Stimulated activated memory B cell treated with anti-CD40 and anti-IgM and Interleukin-4, amounts not matched to agents 10 μg/mL and 1 μg/mL and 100 μg/mL, for 72 hours (primary cell): ENCODE measurements at regions not wholly inside any gene's neighbourhood (a gene's known extent, or its start where the extent isn't known, plus 50 kb on each side); places are given as distances from the start of the nearest gene placed in this dataset.

Experiments
- ATAC-seq: fragments of 150-1000 bp; cut with Tn5 transposase; 2 replicates; pipeline ENCODE4 v1.10.0; 2021
- H3K27ac Mint-ChIP-seq: one replicate; pipeline ENCODE4 v1.8.0; 2022; ENCODE audit warnings: mild to moderate bottlenecking, mixed read lengths
- H3K27me3 Mint-ChIP-seq: one replicate; pipeline ENCODE4 v1.8.0; 2022; ENCODE audit warnings: mixed read lengths
- H3K36me3 Mint-ChIP-seq: one replicate; pipeline ENCODE4 v1.8.0; 2022; ENCODE audit warnings: mixed read lengths
- H3K4me1 Mint-ChIP-seq: one replicate; pipeline ENCODE4 v1.8.0; 2022; ENCODE audit warnings: mixed read lengths
- H3K4me3 Mint-ChIP-seq: one replicate; pipeline ENCODE4 v1.8.0; 2022; ENCODE audit warnings: mild to moderate bottlenecking, moderate library complexity, mixed read lengths
- H3K9me3 Mint-ChIP-seq: one replicate; pipeline ENCODE4 v1.8.0; 2022; ENCODE audit warnings: mixed read lengths

DNA sequence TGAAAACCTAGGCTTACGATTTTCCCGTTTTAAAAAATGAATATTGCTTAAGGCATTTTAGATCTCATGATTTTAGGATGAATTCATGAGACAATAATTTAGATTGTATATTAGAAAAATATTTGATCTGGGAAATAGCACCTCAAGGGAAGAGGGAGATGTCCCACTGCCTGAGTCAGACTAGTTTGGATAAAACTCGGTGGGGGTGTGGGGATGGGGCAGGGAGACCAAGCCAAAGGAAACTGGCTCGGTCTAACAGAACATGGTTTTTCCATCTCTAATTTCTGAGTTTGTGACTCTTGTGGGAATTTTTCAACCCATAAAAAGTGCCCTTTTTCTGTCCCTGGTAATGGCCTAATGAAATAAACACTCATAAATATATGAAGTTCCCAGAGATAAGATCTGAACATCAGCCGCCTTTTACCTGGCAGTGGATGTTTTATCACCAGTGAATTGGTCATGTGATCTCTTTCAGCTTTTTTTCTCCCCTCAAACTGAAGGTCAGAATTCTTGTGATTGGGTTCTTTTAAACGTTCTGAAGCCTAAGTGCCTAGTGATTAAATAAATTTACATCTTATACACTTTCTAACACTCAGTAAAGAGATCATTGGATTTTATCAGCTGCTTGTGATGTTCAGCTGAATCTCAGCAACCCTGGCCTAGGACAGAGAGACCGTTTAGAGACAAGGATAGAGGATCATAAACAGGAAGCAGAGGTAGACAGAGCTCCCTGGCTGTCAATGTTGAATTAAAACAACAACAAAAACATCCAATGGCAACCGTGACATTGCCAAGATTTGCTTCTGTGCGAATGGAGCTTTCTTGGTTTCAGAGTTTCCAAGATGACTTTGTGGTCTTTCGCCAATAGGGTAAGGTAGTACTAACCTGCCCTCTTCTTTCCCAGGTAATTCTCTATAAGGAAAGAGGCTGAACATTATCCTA, 1038.2 kb downstream of the MCTP2 start:
- no peak for ATAC-seq
- Mint-ChIP-seq H3K27me3 (no peaks in the 10 kb centered on the region), H3K4me1 (no peaks in the 10 kb centered on the region), H3K9me3 (peaks cover 10% of the 10 kb centered on the region), H3K36me3 (no peaks in the 10 kb centered on the region), H3K27ac (no peak overlapping the region), H3K4me3 (no peak overlapping the region)

DNA sequence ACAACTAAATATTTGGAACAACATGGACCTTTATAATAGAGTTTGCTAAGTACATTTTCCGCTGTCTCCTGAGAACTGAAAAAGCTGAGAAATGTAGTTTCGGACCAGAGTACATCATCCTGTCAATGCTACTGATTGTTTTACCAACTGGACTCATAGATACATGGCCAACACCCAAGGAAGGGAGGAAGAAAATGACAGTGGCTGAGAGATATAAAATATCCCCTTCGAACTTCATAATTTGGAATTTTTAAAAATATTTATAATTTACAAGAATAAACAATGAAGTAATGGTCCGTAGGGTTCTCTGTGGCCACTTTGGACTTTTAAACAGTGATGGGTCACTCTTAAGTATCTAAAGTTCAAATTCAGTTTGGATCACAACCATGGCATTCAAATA, 1042.7 kb downstream of the MCTP2 start:
- H3K36me3 Mint-ChIP-seq: no peaks in the 10 kb centered on the region
- no peak overlapping the region for H3K27ac Mint-ChIP-seq
- H3K4me3 Mint-ChIP-seq: no peak overlapping the region
- no peaks in the 10 kb centered on the region for H3K4me1 Mint-ChIP-seq
- H3K27me3 Mint-ChIP-seq: no peaks in the 10 kb centered on the region
- H3K9me3 Mint-ChIP-seq: peaks cover 8% of the 10 kb centered on the region
- ATAC-seq: no peak

DNA sequence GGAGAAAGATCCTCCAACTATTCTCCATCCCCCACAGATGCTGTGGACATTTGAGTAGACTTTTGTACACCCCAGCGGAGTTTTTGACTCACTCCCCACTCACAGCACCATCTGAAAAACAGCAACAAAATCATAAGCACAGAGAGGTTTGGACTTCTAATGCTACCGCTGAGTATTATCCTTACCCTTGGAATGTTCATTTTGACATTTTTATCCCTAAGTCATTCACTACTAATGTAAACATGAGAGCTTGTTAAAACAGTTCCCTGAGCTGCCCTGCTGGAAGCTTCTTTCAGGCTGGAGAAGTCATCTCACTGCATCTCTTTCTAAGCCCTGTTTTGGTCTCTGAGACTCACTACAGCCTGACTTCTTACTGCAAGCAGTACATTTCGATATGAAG, 1045.9 kb downstream of the MCTP2 start:
- no peak for ATAC-seq
- no peak overlapping the region for H3K4me3 Mint-ChIP-seq
- no peaks in the 10 kb centered on the region for H3K4me1 Mint-ChIP-seq
- H3K27ac Mint-ChIP-seq: no peak overlapping the region
- H3K27me3 Mint-ChIP-seq: no peaks in the 10 kb centered on the region
- no peaks in the 10 kb centered on the region for H3K36me3 Mint-ChIP-seq
- H3K9me3 Mint-ChIP-seq: peaks cover 5% of the 10 kb centered on the region

DNA sequence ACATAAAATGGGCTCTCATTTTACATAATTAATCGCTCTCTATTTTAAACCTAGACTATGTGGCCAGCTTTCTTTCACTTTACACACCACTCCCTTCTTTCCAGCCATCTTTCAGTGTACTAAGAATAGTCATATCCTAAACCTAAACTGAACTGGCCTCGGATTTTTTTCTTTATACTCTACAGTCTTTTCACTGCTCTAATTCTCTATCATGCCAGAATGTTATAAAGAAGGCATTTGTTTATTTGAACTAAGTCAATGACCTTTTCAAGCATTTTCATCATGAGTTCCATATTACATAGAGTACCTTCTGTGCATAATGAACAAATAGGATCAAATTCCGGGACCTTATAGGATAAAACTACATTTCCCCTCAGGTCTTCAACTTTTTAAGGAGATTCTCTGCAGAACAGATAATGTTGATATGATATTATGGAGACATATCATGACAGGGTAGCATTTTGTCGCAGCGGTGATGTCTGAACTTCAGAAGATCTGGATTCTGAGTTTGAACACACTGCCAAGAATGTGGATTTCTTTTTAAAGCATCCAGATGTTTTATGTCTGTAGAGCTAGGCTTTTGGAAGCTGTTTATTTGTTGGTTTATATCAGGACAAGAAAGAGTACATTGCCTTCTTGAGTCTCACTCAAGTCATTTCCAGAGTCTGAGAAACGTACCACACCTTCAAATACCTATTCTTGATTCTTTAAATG, 1047.3 kb downstream of the MCTP2 start:
- H3K36me3 Mint-ChIP-seq: no peaks in the 10 kb centered on the region
- no peak for ATAC-seq
- H3K4me3 Mint-ChIP-seq: no peak overlapping the region
- peaks cover 2% of the 10 kb centered on the region for H3K9me3 Mint-ChIP-seq
- no peak overlapping the region for H3K27ac Mint-ChIP-seq
- H3K4me1 Mint-ChIP-seq: no peaks in the 10 kb centered on the region
- no peaks in the 10 kb centered on the region for H3K27me3 Mint-ChIP-seq

DNA sequence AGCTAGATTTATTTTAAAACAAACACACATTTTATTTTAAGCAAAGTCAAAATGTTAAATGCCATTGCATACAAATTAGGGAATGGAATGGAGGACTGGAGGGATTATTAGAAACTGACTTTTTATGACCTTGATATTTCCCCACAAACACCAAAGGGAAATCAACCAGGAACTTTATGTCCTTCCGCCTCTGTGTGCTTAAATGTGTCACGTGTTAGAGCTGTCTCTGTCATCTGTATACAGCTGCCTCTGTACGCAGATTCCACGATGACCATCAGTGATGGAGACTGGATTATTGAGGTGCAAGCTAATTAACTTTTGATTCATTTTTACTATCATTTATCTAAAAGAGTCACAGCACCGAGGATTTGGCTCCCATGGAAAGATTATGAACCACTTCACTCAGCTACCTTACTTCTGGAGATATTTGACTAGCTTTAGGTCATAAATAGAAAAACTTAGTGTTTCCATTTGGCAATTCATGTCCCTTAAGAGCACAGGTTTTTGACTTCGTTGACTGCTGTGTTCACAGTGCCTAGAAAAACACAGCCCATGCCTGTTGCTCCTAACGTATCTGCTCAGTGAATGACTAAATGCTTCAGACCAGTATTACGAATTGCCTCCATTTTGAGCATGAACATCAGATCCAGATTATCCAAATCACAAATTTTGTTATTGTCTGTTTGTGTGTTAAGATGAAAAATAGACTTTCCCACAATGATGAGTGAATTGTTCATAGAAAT, 1048.1 kb downstream of the MCTP2 start:
- ATAC-seq: no peak
- peaks cover 2% of the 10 kb centered on the region for H3K9me3 Mint-ChIP-seq
- H3K4me1 Mint-ChIP-seq: no peaks in the 10 kb centered on the region
- H3K36me3 Mint-ChIP-seq: no peaks in the 10 kb centered on the region
- no peak overlapping the region for H3K27ac Mint-ChIP-seq
- no peak overlapping the region for H3K4me3 Mint-ChIP-seq
- no peaks in the 10 kb centered on the region for H3K27me3 Mint-ChIP-seq

DNA sequence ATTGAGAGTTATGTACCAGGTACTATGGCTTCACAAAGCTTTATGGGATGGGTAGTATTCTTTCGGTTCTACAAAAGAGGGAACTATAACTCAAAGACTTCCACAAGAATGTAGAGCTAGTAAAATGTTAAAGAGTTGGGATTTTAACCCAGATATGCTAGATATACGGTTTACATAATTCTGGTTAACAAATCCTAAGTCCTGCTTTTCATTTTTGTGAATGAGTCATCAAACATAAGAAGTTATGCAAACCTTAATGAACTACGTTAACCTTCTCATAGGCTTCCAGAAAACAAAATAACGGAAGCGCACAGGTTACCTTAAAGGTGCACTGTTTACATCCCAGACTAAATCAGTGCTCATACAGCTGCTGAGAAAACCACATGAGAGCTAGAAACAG, 1049.3 kb downstream of the MCTP2 start:
- ATAC-seq: no peak
- no peaks in the 10 kb centered on the region for H3K36me3 Mint-ChIP-seq
- H3K9me3 Mint-ChIP-seq: no peaks in the 10 kb centered on the region
- no peaks in the 10 kb centered on the region for H3K4me1 Mint-ChIP-seq
- H3K27me3 Mint-ChIP-seq: no peaks in the 10 kb centered on the region
- H3K27ac Mint-ChIP-seq: no peak overlapping the region
- no peak overlapping the region for H3K4me3 Mint-ChIP-seq

DNA sequence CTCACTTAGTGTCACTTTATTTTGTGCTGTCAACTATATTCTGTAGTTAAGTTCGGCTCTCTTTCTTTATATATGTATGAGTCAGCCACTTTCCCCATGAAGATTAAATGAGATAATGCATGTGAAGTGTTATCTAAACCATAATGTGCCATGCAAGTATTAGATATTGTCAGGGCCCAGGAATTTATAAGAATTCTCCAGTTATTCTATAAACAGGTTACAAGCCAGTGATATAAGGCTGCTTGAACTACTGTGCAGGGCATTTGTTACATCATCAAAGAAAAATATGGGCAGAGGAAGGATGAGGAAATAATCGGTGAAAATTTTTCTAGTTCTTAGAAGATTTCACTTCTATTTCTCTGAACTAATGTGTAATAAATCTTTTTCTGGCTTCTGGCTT, 1049.0 kb upstream of the NR2F2 start:
- no peak for ATAC-seq
- no peak overlapping the region for H3K4me3 Mint-ChIP-seq
- no peaks in the 10 kb centered on the region for H3K36me3 Mint-ChIP-seq
- no peak overlapping the region for H3K27ac Mint-ChIP-seq
- H3K9me3 Mint-ChIP-seq: no peaks in the 10 kb centered on the region
- H3K4me1 Mint-ChIP-seq: no peaks in the 10 kb centered on the region
- H3K27me3 Mint-ChIP-seq: no peaks in the 10 kb centered on the region

DNA sequence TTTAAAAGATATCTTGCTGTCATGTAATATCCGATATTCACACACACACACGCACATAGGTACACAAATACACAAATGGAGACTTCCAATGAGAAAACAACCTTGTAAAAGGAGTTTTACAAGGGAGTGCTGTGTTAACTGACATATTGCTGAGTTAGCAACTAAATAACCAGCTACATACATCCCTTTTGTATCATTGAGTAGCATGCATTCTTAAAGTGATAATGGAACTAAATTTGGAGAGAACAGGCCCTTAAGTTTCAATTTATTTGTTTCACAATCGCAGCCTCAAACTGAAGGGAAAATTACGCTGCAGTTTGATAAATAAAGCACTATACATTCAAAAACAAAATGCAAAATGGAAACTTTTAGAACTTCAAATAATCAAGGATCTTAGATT, 1046.0 kb upstream of the NR2F2 start:
- no peak for ATAC-seq
- no peak overlapping the region for H3K27ac Mint-ChIP-seq
- no peak overlapping the region for H3K4me3 Mint-ChIP-seq
- no peaks in the 10 kb centered on the region for H3K4me1 Mint-ChIP-seq
- no peaks in the 10 kb centered on the region for H3K9me3 Mint-ChIP-seq
- H3K27me3 Mint-ChIP-seq: peaks cover 15% of the 10 kb centered on the region
- no peaks in the 10 kb centered on the region for H3K36me3 Mint-ChIP-seq

DNA sequence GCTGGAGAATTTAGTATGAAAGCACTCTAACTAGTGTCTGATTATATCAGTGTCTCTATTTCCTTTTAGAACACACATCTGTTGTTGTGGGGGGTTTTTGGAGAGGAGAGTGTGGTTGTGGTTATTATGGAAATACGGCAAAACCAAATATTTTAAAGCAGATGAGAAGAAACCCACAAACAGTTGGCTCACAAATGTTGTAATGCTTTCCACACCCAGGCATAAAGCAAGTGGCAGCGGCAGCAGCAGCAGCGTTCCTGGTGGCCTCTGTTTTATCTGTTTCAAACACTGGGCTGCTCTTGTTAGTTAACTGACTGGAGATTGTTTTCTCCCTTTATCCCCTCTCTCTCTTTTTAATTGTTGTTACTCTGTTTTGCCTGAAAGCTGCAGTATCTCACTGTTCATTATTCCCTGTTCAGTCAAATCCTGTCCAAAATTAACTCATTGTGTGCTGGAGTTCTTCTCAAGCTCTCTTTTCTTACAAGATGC, 1045.5 kb upstream of the NR2F2 start:
- Mint-ChIP-seq H3K4me3 (no peak overlapping the region), H3K36me3 (no peaks in the 10 kb centered on the region), H3K27ac (no peak overlapping the region), H3K27me3 (peaks cover 15% of the 10 kb centered on the region), H3K4me1 (no peaks in the 10 kb centered on the region), H3K9me3 (no peaks in the 10 kb centered on the region)
- no peak for ATAC-seq

DNA sequence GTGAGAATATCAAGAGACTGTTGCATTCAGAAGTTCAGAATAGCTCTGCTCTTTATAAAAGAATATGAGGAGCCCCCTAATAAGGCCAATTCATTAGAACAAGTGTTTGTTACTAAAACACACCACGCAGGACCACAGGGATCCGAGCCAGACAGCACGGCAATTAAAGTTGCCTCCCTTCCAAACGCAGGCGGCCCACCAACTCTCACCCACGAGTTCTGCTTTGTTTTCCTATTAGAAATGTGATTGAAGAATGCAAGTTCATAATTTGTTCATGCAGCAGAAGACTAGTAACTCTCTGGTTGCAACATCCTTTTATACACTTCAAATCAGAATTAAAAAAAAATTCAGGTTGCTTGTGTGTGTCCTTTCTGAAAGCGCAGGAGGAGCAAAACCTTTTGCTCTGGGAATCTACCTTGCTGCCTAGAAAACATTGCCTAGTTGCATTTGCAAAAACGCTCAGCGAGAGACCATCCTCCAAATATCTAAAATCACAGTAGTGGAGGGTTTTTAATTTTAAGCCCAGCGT, 1044.1 kb upstream of the NR2F2 start:
- Mint-ChIP-seq H3K4me1 (no peaks in the 10 kb centered on the region), H3K27me3 (peaks cover 15% of the 10 kb centered on the region), H3K9me3 (no peaks in the 10 kb centered on the region), H3K36me3 (no peaks in the 10 kb centered on the region), H3K4me3 (no peak overlapping the region), H3K27ac (no peak overlapping the region)
- no peak for ATAC-seq

DNA sequence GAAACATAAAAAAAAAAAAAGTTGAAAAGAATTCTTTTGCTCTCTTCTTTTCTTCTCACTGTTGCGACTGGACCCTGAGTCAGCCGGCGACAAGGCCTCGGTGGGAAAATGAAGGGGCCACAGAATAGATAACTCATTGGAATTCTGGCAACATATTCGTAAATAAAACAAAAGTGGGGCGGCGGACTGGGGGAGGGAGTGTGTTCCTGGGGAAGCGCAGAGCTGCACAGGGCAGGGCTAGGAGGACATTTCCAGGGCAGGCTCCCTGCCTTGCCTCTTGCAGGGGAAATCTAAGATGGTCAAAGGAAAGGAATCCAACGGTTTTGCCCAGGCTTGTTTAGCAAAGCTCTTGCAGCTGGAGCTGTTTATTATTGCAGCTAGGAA, 1042.8 kb upstream of the NR2F2 start:
- Mint-ChIP-seq H3K27me3 (peaks cover 15% of the 10 kb centered on the region), H3K4me1 (no peaks in the 10 kb centered on the region), H3K27ac (no peak overlapping the region), H3K9me3 (no peaks in the 10 kb centered on the region), H3K4me3 (no peak overlapping the region), H3K36me3 (no peaks in the 10 kb centered on the region)
- ATAC-seq: no peak

DNA sequence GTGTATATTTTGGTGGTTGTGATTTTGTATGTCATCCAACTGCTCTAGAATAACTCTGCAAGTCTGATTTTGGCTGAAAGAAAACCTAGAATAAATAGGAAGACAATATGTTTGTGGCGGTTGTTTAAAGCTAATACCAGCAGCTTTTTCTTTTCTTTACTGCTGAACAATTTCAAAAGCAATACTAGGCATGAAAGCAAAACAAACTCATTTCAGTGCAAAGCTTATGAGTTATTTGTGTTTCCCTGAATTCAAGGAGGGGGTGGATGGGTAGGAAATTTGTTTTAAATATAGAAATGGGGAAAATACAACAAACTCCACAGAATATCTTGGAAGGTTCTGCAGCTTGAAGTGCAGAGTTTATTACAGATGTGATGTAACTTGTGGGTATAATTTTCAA, 1041.9 kb upstream of the NR2F2 start:
- ATAC-seq: no peak
- H3K4me3 Mint-ChIP-seq: no peak overlapping the region
- H3K36me3 Mint-ChIP-seq: no peaks in the 10 kb centered on the region
- no peaks in the 10 kb centered on the region for H3K9me3 Mint-ChIP-seq
- no peak overlapping the region for H3K27ac Mint-ChIP-seq
- peaks cover 15% of the 10 kb centered on the region for H3K27me3 Mint-ChIP-seq
- no peaks in the 10 kb centered on the region for H3K4me1 Mint-ChIP-seq

DNA sequence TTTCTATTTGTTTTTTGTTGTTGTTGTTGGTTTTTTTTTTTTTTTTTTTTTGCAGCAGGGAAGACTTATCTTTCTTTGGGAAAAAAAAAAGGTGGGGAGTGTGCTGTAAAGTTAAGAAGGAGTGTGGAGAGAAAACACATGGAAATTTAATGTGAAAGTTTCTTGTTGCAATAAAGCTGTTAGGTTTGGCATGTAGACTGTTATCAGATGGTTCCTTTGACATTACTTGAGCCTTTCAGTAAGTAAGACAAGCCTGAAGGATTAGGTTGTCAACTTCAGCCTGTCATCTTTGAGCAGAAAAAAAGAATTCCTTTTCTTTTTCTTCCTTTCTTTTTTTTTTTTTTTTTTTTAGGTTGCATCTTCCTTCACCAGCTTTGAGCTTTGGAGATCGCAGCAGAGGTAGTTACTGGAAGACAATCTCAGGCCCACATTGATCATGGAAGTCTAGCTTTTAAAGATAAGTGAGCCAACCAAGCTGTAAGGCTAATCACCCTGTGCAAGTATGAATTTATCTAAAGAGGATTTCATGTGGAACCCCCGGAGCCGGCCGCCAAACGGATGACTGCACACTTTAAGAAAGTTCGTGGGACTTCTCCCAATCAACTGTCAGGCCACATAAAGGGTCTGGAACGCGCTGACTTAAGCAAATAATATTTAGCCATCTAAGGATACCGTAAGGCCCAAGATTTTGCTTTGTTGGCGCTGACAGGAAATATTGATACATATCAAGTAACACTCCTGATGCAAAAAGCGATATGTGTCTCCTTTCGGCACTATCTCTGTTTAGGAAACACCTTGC, 1040.1 kb upstream of the NR2F2 start:
- H3K36me3 Mint-ChIP-seq: no peaks in the 10 kb centered on the region
- H3K4me3 Mint-ChIP-seq: no peak overlapping the region
- H3K9me3 Mint-ChIP-seq: no peaks in the 10 kb centered on the region
- ATAC-seq: no peak
- no peak overlapping the region for H3K27ac Mint-ChIP-seq
- no peaks in the 10 kb centered on the region for H3K4me1 Mint-ChIP-seq
- peaks cover 15% of the 10 kb centered on the region for H3K27me3 Mint-ChIP-seq

DNA sequence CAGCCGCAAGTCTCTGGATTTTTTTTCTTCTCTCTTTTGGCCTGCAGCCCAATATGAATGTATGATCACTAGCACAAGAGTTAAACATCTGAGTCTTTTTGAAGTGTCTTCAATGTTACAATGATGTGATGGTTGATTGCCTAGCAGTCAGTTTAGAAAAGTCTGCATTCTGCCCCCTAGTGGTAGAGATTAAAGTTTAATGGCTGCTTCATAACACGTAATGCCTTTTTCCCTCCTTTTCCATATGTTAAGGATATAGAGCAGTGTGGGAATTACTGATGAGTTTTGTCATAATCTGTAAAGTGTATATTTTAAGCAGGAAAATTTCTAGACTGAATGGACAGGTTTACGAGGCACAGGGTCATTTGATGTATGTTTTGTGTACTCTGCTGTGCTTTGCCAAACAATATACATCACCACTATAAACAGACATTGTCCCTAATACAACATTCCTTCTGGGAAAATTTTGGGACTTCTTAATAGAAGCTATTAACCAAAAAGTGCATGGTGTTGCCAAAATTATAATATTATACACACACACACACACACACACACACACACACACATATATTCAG, 1038.5 kb upstream of the NR2F2 start:
- no peaks in the 10 kb centered on the region for H3K4me1 Mint-ChIP-seq
- H3K27ac Mint-ChIP-seq: no peak overlapping the region
- peaks cover 12% of the 10 kb centered on the region for H3K27me3 Mint-ChIP-seq
- no peaks in the 10 kb centered on the region for H3K9me3 Mint-ChIP-seq
- H3K4me3 Mint-ChIP-seq: no peak overlapping the region
- no peak for ATAC-seq
- no peaks in the 10 kb centered on the region for H3K36me3 Mint-ChIP-seq
